ENCODE measurements at regions not wholly inside any gene's neighbourhood (a gene's known extent, or its start where the extent isn't known, plus 50 kb on each side); places are given as distances from the start of the nearest gene placed in this dataset.

- no peak for DNase-seq (ENCODE audit: low read depth in 1 of 2, low spot score in 1 of 2)
- no peak for TF ChIP-seq CTCF (IDR thresholded peaks at IDR 0.05; ENCODE audit: insufficient read depth, low read length)
- no peak for TF ChIP-seq REST (IDR thresholded peaks at IDR 0.05; ENCODE audit: insufficient replicate concordance, low read depth)
- no peak for TF ChIP-seq SPI1 (IDR thresholded peaks at IDR 0.05; ENCODE audit: borderline replicate concordance, low read depth)
- H3K27me3 ChIP-seq (ENCODE audit: insufficient read depth, poor library complexity, severe bottlenecking) = no peaks in the 10 kb centered on the region
- no peak overlapping the region for H3K4me3 ChIP-seq (replicated peaks; ENCODE audit: insufficient read depth, low read length)
- H3K27ac ChIP-seq (replicated peaks) = no peak overlapping the region
Observed at GRCh38 chr5:58228896-58229295, 231.0 kb downstream of the PLK2 start.

GRCh38 chr5:58227858-58228257 lies 232.0 kb downstream of the PLK2 start:
- no peak for DNase-seq (ENCODE audit: low read depth in 1 of 2, low spot score in 1 of 2)
- Histone ChIP-seq H3K27me3 (ENCODE audit: insufficient read depth, poor library complexity, severe bottlenecking) (no peaks in the 10 kb centered on the region), H3K4me3 (replicated peaks; ENCODE audit: insufficient read depth, low read length) (no peak overlapping the region), H3K27ac (replicated peaks) (no peak overlapping the region)
- TF ChIP-seq CTCF (IDR thresholded peaks at IDR 0.05; ENCODE audit: insufficient read depth, low read length) (no peak), SPI1 (IDR thresholded peaks at IDR 0.05; ENCODE audit: borderline replicate concordance, low read depth) (no peak), REST (IDR thresholded peaks at IDR 0.05; ENCODE audit: insufficient replicate concordance, low read depth) (no peak), GABPA (IDR thresholded peaks at IDR 0.05; ENCODE audit: low read depth) (no peak), POLR2AphosphoS5 (IDR thresholded peaks at IDR 0.05; ENCODE audit: low read depth) (no peak)

- TF ChIP-seq GABPA (IDR thresholded peaks at IDR 0.05; ENCODE audit: low read depth) (no peak), CTCF (IDR thresholded peaks at IDR 0.05; ENCODE audit: insufficient read depth, low read length) (no peak), REST (IDR thresholded peaks at IDR 0.05; ENCODE audit: insufficient replicate concordance, low read depth) (no peak), SPI1 (IDR thresholded peaks at IDR 0.05; ENCODE audit: borderline replicate concordance, low read depth) (no peak), POLR2AphosphoS5 (IDR thresholded peaks at IDR 0.05; ENCODE audit: low read depth) (no peak)
- Histone ChIP-seq H3K27me3 (ENCODE audit: insufficient read depth, poor library complexity, severe bottlenecking) (no peaks in the 10 kb centered on the region), H3K4me3 (replicated peaks; ENCODE audit: insufficient read depth, low read length) (no peak overlapping the region), H3K27ac (replicated peaks) (no peak overlapping the region)
- no peak for DNase-seq (ENCODE audit: low read depth in 1 of 2, low spot score in 1 of 2)
Observed at GRCh38 chr5:58224661-58225060, 235.2 kb downstream of the PLK2 start.
